Kidney (tissue), 13 donors: ENCODE measurements at regions not wholly inside any gene's neighbourhood (a gene's known extent, or its start where the extent isn't known, plus 50 kb on each side); places are given as distances from the start of the nearest gene placed in this dataset.

Experiments used
- DNase-seq, 5 donors: peaks; one replicate each; pipeline ENCODE4 v3.0.0-alpha.2; 2013 to 2020
- FAIRE-seq: peaks from 2 replicates; lab custom pipeline; 2012; peaks lifted over from hg19 to GRCh38; lab: Jason Lieb, UNC
- H3K27ac ChIP-seq, 2 donors: one replicate each; pipeline ENCODE4 v1.7.0; 2013; ENCODE audit warnings: low read depth in 2 of 2, low read length in 2 of 2, inconsistent platforms in 1 of 2
- H3K27me3 ChIP-seq: one replicate; pipeline ENCODE4 v1.7.1; 2013; ENCODE audit warnings: low read length, inconsistent platforms; ENCODE audit not compliant: control insufficient read depth, insufficient read depth
- H3K36me3 ChIP-seq, 3 donors: one replicate each; pipeline versions ENCODE4 v1.7.0 to v1.7.1; 2013; ENCODE audit warnings: low read length in 3 of 3, control low read depth in 1 of 3, inconsistent platforms in 1 of 3; ENCODE audit not compliant: insufficient read depth in 3 of 3, control insufficient read depth in 2 of 3
- H3K4me1 ChIP-seq, 3 donors: one replicate each; pipeline versions ENCODE4 v1.7.0 to v1.7.1; 2013; ENCODE audit warnings: low read length in 3 of 3, inconsistent platforms in 1 of 3, low read depth in 1 of 3; ENCODE audit not compliant: control insufficient read depth in 2 of 3, insufficient read depth in 2 of 3
- H3K4me3 ChIP-seq, 3 donors: one replicate each; pipeline versions ENCODE4 v1.7.0 to v1.8.1; 2013; ENCODE audit warnings: low read length in 3 of 3, control low read depth in 1 of 3, inconsistent platforms in 1 of 3
- H3K9ac ChIP-seq, 3 donors: one replicate each; pipeline versions ENCODE4 v1.7.0 to v1.7.1; 2013; ENCODE audit warnings: low read length in 3 of 3, control low read depth in 1 of 3, inconsistent platforms in 1 of 3
- H3K9me3 ChIP-seq, 3 donors: one replicate each; pipeline versions ENCODE4 v1.7.0 to v1.7.1; 2013; ENCODE audit warnings: low read length in 3 of 3, control low read depth in 1 of 3, inconsistent platforms in 1 of 3; ENCODE audit not compliant: control insufficient read depth in 2 of 3, insufficient read depth in 1 of 3
- intact Hi-C: fragments of 100-400 bp; cut with DNase I; formaldehyde crosslinking; loops from one replicate; pipeline ENCODE4 v1.11.1; 2022
- TF ChIP-seq, protein P1 (sequence below): IDR thresholded peaks from 3 replicates; pipeline ENCODE4 v1.5.1; 2012; ENCODE audit warnings: mild to moderate bottlenecking, moderate library complexity, borderline replicate concordance; ENCODE audit not compliant: insufficient read depth; ENCODE audit errors: extremely low read depth
- donor health status: control.
- donor health status: control.
- donor health status: control.
- donor health status: control.
- donor health status: control.
- donor health status: DM: yes; HTN: yes; CAD: no.
- donor health status: Normal renal cell carcinoma (clear cell type).

- no peak for FAIRE-seq
- H3K4me3 ChIP-seq, result no peak overlapping the region
Measured at GRCh38 chr7:52920977-52921376, 114.5 kb upstream of the POM121L12 start.

DNA sequence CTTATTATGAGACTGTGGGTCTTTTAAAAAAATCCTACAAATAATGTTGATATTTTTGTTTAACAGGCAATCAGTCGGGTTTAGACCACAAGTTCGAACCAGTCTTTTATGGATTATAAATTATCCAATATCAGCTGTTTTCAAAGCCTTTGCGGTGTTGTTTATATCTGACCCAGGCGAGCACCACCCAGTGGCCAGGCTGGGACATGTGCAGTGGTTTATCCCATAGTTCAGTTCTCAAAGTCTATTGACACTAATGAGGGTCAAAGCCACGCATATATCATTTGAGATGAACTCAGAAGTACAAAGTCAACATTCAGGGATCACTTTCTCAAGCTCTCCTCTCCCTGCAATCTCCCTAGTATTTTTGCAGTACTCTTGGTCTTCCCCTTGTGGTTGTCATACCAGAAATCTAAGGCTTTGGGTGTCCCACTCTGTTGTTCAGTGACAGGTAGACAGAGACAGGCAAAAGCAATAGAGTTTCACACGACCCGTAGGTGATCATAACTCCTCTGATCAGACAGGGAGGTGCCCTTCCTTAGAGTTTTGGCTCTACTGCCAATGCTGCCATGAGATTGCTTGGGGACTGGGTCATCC is 117.4 kb upstream of the POM121L12 start:
- H3K4me3 ChIP-seq, result no peak overlapping the region
- intact Hi-C loops, result no loop called here
- H3K4me1 ChIP-seq, result no peaks in the 10 kb centered on the region
- no peaks in the 10 kb centered on the region for H3K9me3 ChIP-seq
- H3K27me3 ChIP-seq, result no peaks in the 10 kb centered on the region
- FAIRE-seq (no peak), DNase-seq (no peak)
- H3K36me3 ChIP-seq, result no peaks in the 10 kb centered on the region
- no peak overlapping the region for H3K9ac ChIP-seq
- no peak overlapping the region for H3K27ac ChIP-seq
- TF ChIP-seq, protein P1, sequence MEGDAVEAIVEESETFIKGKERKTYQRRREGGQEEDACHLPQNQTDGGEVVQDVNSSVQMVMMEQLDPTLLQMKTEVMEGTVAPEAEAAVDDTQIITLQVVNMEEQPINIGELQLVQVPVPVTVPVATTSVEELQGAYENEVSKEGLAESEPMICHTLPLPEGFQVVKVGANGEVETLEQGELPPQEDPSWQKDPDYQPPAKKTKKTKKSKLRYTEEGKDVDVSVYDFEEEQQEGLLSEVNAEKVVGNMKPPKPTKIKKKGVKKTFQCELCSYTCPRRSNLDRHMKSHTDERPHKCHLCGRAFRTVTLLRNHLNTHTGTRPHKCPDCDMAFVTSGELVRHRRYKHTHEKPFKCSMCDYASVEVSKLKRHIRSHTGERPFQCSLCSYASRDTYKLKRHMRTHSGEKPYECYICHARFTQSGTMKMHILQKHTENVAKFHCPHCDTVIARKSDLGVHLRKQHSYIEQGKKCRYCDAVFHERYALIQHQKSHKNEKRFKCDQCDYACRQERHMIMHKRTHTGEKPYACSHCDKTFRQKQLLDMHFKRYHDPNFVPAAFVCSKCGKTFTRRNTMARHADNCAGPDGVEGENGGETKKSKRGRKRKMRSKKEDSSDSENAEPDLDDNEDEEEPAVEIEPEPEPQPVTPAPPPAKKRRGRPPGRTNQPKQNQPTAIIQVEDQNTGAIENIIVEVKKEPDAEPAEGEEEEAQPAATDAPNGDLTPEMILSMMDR, result peak; percentile 33

More at GRCh38 chr7:52920977-52921376, 114.5 kb upstream of the POM121L12 start:
- intact Hi-C loops, result no loop called here
- H3K9ac ChIP-seq, result no peak overlapping the region
- H3K9me3 ChIP-seq, result no peaks in the 10 kb centered on the region
- no peak overlapping the region for H3K27ac ChIP-seq
- no peaks in the 10 kb centered on the region for H3K36me3 ChIP-seq
- TF ChIP-seq, protein P1, result no peak
- no peak for DNase-seq
- no peaks in the 10 kb centered on the region for H3K4me1 ChIP-seq
- H3K27me3 ChIP-seq, result no peaks in the 10 kb centered on the region

GRCh38 chr7:52911795-52912194 is 123.6 kb upstream of the POM121L12 start:
- Histone ChIP-seq H3K4me3 (no peak overlapping the region), H3K9me3 (no peaks in the 10 kb centered on the region), H3K9ac (no peak overlapping the region), H3K27me3 (no peaks in the 10 kb centered on the region), H3K4me1 (no peaks in the 10 kb centered on the region), H3K36me3 (no peaks in the 10 kb centered on the region), H3K27ac (no peak overlapping the region)
- FAIRE-seq (no peak), DNase-seq (peak in 1 of 5 donors; percentile 65)
- TF ChIP-seq, protein P1, result no peak
- intact Hi-C loops, result no loop called here

DNA sequence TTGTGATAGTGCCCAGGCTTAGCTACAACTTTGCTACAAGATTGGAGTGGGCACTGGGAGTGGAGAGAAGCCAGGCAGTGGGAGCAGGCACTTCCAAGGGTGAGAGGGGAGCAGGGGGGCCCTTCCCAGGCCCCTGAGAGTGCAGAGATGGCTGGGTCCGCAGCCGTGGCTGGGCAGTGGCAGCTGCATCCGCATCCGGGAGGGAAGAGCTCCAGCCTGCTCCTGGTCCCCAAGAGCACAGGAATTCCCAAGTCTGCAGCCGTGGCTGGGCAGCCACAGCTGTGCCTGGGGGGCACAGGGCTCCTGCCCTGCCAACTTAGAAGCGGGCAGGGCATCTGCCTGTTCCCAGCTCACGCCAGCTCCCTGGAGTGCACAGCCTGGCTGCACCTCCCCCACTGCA is 124.1 kb upstream of the POM121L12 start:
- TF ChIP-seq, protein P1, result no peak
- H3K27ac ChIP-seq, result no peak overlapping the region
- H3K4me1 ChIP-seq, result no peaks in the 10 kb centered on the region
- no peaks in the 10 kb centered on the region for H3K36me3 ChIP-seq
- no peaks in the 10 kb centered on the region for H3K27me3 ChIP-seq
- intact Hi-C loops, result no loop called here
- H3K4me3 ChIP-seq, result no peak overlapping the region
- no peak overlapping the region for H3K9ac ChIP-seq
- no peaks in the 10 kb centered on the region for H3K9me3 ChIP-seq
- FAIRE-seq (no peak), DNase-seq (no peak)
